ENCODE measurements at regions not wholly inside any gene's neighbourhood (a gene's known extent, or its start where the extent isn't known, plus 50 kb on each side); places are given as distances from the start of the nearest gene placed in this dataset.

DNA sequence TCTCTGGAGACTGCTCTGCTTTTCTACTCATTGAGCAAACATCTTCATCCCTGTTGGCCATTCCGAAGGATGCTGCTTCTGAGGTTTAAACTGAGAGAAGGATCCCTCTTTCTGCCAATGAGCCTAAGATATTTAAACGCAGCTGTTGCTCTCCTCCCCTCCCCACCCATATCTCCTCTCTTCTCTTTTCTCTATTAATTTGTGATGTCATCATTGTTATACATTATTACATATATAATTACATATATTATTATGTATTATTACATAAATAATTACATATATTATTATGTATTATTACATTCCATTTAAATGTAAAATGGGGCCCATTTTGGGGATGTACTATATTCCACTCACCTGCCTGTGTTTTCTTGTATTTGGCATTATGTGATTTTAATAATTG lies 82.7 kb upstream of the JUN start:
- DNase-seq (no peak), ATAC-seq (no peak)
- no peak overlapping the region for H3K27ac ChIP-seq (ENCODE audit: low read length)
- H3K4me3 ChIP-seq (ENCODE audit: low read length) = no peak overlapping the region
- H3K27me3 ChIP-seq (ENCODE audit: control insufficient read depth, insufficient read depth) = no peaks in the 10 kb centered on the region
- WGBS = 96% methylated on average over 2 of the region's 2 CpGs
- H3K9me3 ChIP-seq (ENCODE audit: control insufficient read depth, low read length) = no peaks in the 10 kb centered on the region
- H3K4me1 ChIP-seq (ENCODE audit: control insufficient read depth, insufficient read depth, low read length) = no peaks in the 10 kb centered on the region
- intact Hi-C loops (cut with DNase I) = no loop called here

DNA sequence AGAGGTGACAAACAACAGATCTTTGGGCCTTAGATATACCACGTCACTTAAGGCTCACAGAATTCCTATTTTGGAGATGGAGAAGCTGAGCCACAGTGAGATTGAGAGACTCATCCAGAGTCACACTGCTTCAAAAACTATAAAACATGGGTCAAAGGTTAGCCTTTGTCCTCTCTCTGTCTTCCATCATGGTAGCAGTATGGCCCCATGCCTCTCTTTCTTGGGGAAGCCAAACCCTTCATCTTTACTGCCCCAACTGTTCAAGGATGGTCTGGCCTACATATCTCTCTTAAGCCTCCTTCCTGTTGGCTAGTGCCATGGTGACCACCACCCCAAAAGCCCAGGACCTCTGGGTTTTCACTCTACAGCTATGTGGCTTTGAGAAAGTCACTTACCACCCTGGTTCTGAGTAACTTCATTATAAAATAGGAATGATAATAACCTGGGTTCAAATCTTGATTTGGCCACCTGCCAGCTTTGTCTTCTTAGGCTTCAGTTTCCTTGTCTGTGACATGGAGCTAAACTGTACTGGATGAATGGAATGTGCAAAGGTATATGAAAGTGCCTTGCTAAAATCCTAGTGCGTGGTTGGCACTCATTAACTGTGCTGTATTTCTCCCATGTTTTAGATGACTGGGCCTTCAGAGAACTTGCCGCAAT lies 85.9 kb upstream of the JUN start:
- Histone ChIP-seq H3K9me3 (ENCODE audit: control insufficient read depth, low read length) (no peaks in the 10 kb centered on the region), H3K27me3 (ENCODE audit: control insufficient read depth, insufficient read depth) (no peaks in the 10 kb centered on the region), H3K27ac (ENCODE audit: low read length) (no peak overlapping the region), H3K4me3 (ENCODE audit: low read length) (no peak overlapping the region), H3K4me1 (ENCODE audit: control insufficient read depth, insufficient read depth, low read length) (peaks cover 6% of the 10 kb centered on the region)
- ATAC-seq = no peak
- 85% methylated on average over 3 of the region's 3 CpGs for WGBS
- DNase-seq = no peak
- intact Hi-C loops (cut with DNase I) = no loop called here

DNA sequence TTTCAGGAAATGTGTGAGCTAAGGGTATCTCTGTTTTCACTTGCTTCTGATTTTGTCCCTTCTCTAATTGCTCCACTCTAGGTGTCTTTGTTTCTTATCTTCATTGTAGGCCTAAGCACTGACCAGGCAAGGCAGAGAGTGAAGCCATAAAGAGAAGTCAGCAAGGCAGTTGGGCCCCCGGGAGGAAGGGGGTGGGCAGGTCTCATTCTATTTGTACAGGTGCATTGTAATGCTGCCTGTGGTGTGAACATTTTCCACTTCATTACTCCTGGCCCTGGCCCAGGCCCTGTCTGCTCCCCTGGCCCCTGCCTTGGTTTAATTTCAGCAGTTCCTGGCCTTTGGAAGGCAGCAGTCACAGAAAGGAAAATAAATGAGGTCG lies 86.4 kb upstream of the JUN start:
- ATAC-seq = no peak
- no peak overlapping the region for H3K27ac ChIP-seq (ENCODE audit: low read length)
- H3K27me3 ChIP-seq (ENCODE audit: control insufficient read depth, insufficient read depth) = no peaks in the 10 kb centered on the region
- no peaks in the 10 kb centered on the region for H3K9me3 ChIP-seq (ENCODE audit: control insufficient read depth, low read length)
- WGBS = 83% methylated on average over 2 of the region's 2 CpGs
- H3K4me3 ChIP-seq (ENCODE audit: low read length) = no peak overlapping the region
- peaks cover 6% of the 10 kb centered on the region for H3K4me1 ChIP-seq (ENCODE audit: control insufficient read depth, insufficient read depth, low read length)
- intact Hi-C loops (cut with DNase I) = no loop called here
- DNase-seq = no peak

DNA sequence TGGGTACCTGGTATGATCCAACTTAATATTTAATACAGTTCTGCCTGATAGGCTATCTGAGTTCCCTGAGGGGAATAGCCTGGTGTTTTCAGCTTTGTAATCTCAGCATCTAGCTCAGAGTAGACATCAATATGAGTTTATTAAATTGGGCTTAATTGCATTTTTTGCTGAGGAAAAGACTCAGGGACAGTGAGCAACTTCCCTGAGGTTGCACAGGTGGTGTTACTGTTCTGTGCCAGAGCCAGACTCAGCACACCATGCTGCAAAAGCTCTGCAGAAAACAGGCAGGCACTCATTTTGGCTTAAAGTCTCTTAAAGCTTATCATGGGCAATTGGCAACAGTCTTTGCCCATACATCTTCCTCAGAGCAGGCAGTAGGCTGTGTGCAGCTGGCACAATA lies 90.5 kb upstream of the JUN start:
- ATAC-seq (peak in 1 of 2 donors; percentile 4), DNase-seq (no peak)
- intact Hi-C loops (cut with DNase I) = no loop called here
- H3K9me3 ChIP-seq (ENCODE audit: control insufficient read depth, low read length) = no peaks in the 10 kb centered on the region
- H3K27ac ChIP-seq (ENCODE audit: low read length) = peak overlapping the region; percentile 82
- H3K27me3 ChIP-seq (ENCODE audit: control insufficient read depth, insufficient read depth) = no peaks in the 10 kb centered on the region
- H3K4me3 ChIP-seq (ENCODE audit: low read length) = no peak overlapping the region
- peaks cover 6% of the 10 kb centered on the region for H3K4me1 ChIP-seq (ENCODE audit: control insufficient read depth, insufficient read depth, low read length)

DNA sequence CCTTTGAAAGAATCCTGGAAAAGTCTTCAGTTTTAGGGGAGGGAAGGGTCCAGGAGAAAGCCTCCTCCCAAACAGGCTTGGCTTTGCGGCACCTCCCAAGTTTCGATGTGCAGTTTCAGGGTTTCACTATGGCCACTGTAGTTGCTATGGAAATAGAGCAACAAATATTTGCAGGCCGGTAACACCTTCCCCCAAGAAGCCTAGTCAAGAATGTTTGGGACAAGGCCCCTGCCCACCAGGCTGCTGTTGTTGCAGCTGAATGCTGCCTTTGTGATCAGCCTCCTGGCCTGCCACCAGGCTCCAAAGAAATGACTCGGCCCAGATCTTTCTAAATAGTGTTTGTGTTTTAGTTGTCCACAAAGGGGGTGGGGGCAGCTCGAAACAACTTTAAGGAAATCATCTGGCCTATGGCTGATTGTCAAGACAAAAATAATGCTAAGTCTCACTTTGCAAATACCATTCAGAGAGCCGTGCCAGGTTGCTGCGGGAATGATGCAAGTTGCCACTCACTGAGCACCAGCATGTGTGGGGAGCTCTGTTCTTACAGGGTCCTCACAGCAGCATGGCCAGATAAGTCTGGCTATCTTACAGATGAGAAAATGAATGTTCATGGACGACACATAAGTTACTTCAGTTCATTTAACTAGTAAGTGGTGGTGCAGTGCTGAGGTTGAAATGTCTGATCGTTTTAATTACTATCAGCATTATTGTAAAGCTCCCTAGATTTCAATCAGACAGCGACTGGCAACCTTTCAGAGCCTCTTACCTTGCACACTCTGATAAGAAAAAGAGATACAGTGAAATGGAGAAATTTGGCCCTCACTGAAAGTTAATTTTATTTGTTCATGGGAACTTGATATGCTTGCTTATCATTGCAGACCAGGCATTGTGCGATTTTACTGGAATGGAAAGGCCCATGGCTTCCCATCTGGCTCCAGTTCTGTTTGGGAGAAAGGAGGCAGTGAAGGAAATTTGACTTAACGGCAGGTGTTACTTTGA lies 91.2 kb upstream of the JUN start:
- DNase-seq = peak; percentile 83 to 91 (median 85)
- Histone ChIP-seq H3K9me3 (ENCODE audit: control insufficient read depth, low read length) (no peaks in the 10 kb centered on the region), H3K4me3 (ENCODE audit: low read length) (no peak overlapping the region), H3K4me1 (ENCODE audit: control insufficient read depth, insufficient read depth, low read length) (peaks cover 6% of the 10 kb centered on the region), H3K27ac (ENCODE audit: low read length) (peak overlapping the region; percentile 82), H3K27me3 (ENCODE audit: control insufficient read depth, insufficient read depth) (no peaks in the 10 kb centered on the region)
- peak; percentile 86 to 92 for ATAC-seq
- intact Hi-C loops (cut with DNase I) = no loop called here
- 28% methylated on average over 12 of the region's 12 CpGs for WGBS

- 94% methylated on average over 2 of the region's 2 CpGs for WGBS
- ATAC-seq = no peak
- Histone ChIP-seq H3K9me3 (ENCODE audit: control insufficient read depth, low read length) (no peaks in the 10 kb centered on the region), H3K4me3 (ENCODE audit: low read length) (no peak overlapping the region), H3K4me1 (ENCODE audit: control insufficient read depth, insufficient read depth, low read length) (peaks cover 17% of the 10 kb centered on the region), H3K27ac (ENCODE audit: low read length) (no peak overlapping the region), H3K27me3 (ENCODE audit: control insufficient read depth, insufficient read depth) (no peaks in the 10 kb centered on the region)
- intact Hi-C loops (cut with DNase I) = no loop called here
- no peak for DNase-seq
These were observed 95.6 kb upstream of the JUN start for GRCh38 chr1:58879464-58879863.

GRCh38 chr1:58880592-58880991 lies 96.7 kb upstream of the JUN start:
- no peak overlapping the region for H3K27ac ChIP-seq (ENCODE audit: low read length)
- H3K27me3 ChIP-seq (ENCODE audit: control insufficient read depth, insufficient read depth) = no peaks in the 10 kb centered on the region
- H3K4me1 ChIP-seq (ENCODE audit: control insufficient read depth, insufficient read depth, low read length) = peaks cover 24% of the 10 kb centered on the region
- H3K4me3 ChIP-seq (ENCODE audit: low read length) = no peak overlapping the region
- H3K9me3 ChIP-seq (ENCODE audit: control insufficient read depth, low read length) = no peaks in the 10 kb centered on the region
- WGBS = 100% methylated on average over 2 of the region's 2 CpGs
- no peak for ATAC-seq
- DNase-seq = no peak
- intact Hi-C loops (cut with DNase I) = loop anchor here in 2 of 4 donors (10.0 kb wide), 1 partner anchor 66 kb away; no protein-coding TSS in a partner anchor

GRCh38 chr1:58881471-58881994 lies 97.7 kb upstream of the JUN start:
- Histone ChIP-seq H3K9me3 (ENCODE audit: control insufficient read depth, low read length) (no peaks in the 10 kb centered on the region), H3K27ac (ENCODE audit: low read length) (no peak overlapping the region), H3K4me1 (ENCODE audit: control insufficient read depth, insufficient read depth, low read length) (peaks cover 26% of the 10 kb centered on the region), H3K4me3 (ENCODE audit: low read length) (no peak overlapping the region), H3K27me3 (ENCODE audit: control insufficient read depth, insufficient read depth) (no peaks in the 10 kb centered on the region)
- peak in 1 of 2 donors; percentile 82 for ATAC-seq
- WGBS = 76% methylated on average over 3 of the region's 3 CpGs
- peak in 2 of 3 donors; percentile 50 to 68 for DNase-seq
- intact Hi-C loops (cut with DNase I) = loop anchor here in 2 of 4 donors (10.0 kb wide), 1 partner anchor 67 kb away; no protein-coding TSS in a partner anchor

DNA sequence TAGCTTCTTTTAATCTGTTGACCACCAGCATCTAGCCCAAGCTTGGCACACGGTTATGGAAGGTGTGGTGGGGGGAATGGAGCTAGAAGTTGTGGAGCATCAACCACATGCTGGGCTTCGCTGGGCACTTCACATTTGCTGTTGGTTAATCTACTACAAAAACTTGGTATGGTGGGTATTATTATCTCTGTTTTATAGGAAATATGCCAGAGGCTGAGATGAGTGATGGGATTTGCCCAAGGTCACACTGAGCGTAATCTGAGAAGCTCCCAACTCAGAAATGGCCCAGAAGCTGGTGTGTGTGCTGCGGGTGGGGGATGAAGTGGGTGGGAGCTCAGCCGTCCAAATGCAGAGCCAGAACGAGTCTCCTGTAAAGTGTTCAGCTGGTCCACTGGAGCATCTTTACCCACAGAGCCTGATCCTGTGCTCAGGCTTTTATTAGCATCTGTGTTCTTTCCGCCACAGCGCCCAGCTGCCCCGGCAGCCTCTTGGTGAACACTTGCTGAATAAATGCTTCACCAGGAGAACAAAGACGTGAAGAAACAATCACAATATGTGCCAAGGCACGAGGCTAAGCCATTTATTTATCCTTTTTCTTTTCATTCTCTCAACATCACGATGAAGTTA lies 98.6 kb upstream of the JUN start:
- Histone ChIP-seq H3K4me3 (ENCODE audit: low read length) (no peak overlapping the region), H3K27me3 (ENCODE audit: control insufficient read depth, insufficient read depth) (no peaks in the 10 kb centered on the region), H3K9me3 (ENCODE audit: control insufficient read depth, low read length) (no peaks in the 10 kb centered on the region), H3K27ac (ENCODE audit: low read length) (no peak overlapping the region), H3K4me1 (ENCODE audit: control insufficient read depth, insufficient read depth, low read length) (peaks cover 30% of the 10 kb centered on the region)
- WGBS = 87% methylated on average over 12 of the region's 12 CpGs
- intact Hi-C loops (cut with DNase I) = loop anchor here in 2 of 4 donors (10.0 kb wide), 1 partner anchor 68 kb away; no protein-coding TSS in a partner anchor
- ATAC-seq (no peak), DNase-seq (peak in 2 of 3 donors; percentile 35 to 39)

DNA sequence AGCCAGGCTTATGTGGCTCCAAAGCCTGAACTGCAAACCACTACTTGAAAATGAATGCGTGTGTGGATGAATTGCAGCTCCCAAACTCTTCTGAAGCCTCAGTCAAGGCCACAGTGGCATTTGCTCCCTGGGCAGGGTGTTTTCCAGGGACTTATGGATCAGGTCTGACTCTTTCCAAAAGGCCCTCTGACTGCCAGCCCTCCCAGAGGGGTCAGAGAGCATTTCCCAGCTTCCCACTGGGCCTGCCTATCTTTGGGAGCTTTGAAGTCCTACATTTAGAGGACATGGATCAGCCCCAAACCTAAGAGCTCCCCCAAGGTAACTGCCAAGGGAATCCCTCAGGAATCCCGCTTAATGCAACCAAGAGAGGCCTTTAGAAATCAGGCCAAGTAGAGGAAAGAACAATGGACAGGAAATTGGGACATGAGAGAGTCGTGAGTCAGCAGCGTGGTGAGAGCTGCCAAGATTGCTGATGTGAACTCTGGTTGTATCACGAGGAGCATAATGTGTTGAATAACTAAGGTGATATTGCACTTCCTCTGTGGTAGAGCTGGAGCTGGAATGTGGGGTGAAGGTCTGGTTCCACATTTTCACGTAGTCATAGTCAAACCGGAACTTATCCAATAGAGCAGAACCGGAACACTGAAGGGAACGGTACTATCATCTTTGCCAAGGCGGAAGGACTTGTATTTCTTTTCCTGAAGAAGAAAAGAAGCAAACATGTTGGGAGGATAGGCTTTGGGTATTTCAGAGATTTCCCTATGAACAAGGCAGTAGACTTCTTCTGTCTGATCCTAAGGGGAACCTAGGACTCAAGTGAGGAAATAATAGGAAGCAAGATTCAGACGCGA lies 99.4 kb upstream of the JUN start:
- intact Hi-C loops (cut with DNase I) = loop anchor here in 2 of 4 donors (10.0 kb wide), 1 partner anchor 68 kb away; no protein-coding TSS in a partner anchor
- Histone ChIP-seq H3K4me3 (ENCODE audit: low read length) (no peak overlapping the region), H3K27me3 (ENCODE audit: control insufficient read depth, insufficient read depth) (no peaks in the 10 kb centered on the region), H3K4me1 (ENCODE audit: control insufficient read depth, insufficient read depth, low read length) (peaks cover 30% of the 10 kb centered on the region), H3K9me3 (ENCODE audit: control insufficient read depth, low read length) (no peaks in the 10 kb centered on the region), H3K27ac (ENCODE audit: low read length) (peak overlapping the region; percentile 71)
- 48% methylated on average over 12 of the region's 12 CpGs for WGBS
- DNase-seq (peak; percentile 82 to 90 (median 87)), ATAC-seq (peak; percentile 69 to 85)

All from right cardiac atrium (tissue), 5 donors.